ENCODE measurements at regions not wholly inside any gene's neighbourhood (a gene's known extent, or its start where the extent isn't known, plus 50 kb on each side); places are given as distances from the start of the nearest gene placed in this dataset.

DNA sequence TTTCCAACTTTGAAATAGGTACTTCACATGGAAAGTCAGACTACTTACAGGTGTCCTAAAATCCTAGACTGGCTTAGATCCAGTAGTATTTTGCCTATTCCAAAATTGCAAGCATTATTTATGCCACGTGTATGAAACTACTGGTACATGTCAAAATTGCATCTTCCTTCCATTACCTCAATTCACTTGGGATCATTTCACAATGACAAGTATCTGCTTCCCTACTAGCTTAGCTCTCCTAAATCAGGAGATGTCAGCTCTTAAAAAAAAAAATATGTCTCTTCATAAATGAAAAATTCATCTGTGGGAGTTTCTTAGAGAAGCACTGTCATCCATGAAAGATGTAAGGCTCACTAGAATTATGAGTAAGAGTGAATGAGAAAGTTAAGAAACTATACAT is 466.6 kb upstream of the MANEA start:
- no peak for TF ChIP-seq CHD1 (IDR thresholded peaks at IDR 0.05; ENCODE audit: low read depth, low read length)
- no peak for TF ChIP-seq CTCF (conservative IDR thresholded peaks at IDR 0.05; ENCODE audit: low read depth, low read length)

Measured in IMR-90 (cell line).